HepG2 (cell line): ENCODE measurements at regions not wholly inside any gene's neighbourhood (a gene's known extent, or its start where the extent isn't known, plus 50 kb on each side); places are given as distances from the start of the nearest gene placed in this dataset.

Experiments
- ATAC-seq: fragments of 200-7000 bp; cut with Tn5 transposase; 3 replicates; pipeline ENCODE4 v1.9.1; 2020; ENCODE audit warnings: mild to moderate bottlenecking, moderate library complexity
- BruUV-seq: library from RNA; stranded (reverse); fragments of 400-500 nt; replicated peaks from 2 replicates; lab custom pipeline; 2021; lab: Mats Ljungman, UMichigan
- CTCF ChIA-PET: fragments of 300-600 bp; formaldehyde crosslinking; extraction: SDS; loops from one replicate; lab custom pipeline; 2021; ENCODE audit warnings: low total read pairs, inconsistent platforms, low intra/inter-chr PET ratio; lab: Yijun Ruan, JAX
- POLR2A ChIA-PET: fragments of 350-600 bp; sonication (Branson Sonifier 250); formaldehyde crosslinking; loops from one replicate; lab custom pipeline; 2020; ENCODE audit warnings: antibody characterized with exemption, inconsistent platforms; lab: Yijun Ruan, JAX
- DNase-seq: peaks from one replicate; pipeline ENCODE4 v3.0.0-alpha.2; 2015; ENCODE audit warnings: low spot score
- FAIRE-seq: peaks from 3 replicates; lab custom pipeline; 2011; peaks lifted over from hg19 to GRCh38; lab: Jason Lieb, UNC
- H2AFZ ChIP-seq: one replicate; pipeline ENCODE4 v1.6.1; 2011; ENCODE audit warnings: low read length, inconsistent platforms
- H3K27ac ChIP-seq: fragments of 300-600 bp; 3 replicates; pipeline ENCODE4 v1.8.0; 2011; ENCODE audit warnings: mixed run types, mild to moderate bottlenecking, mixed read lengths, low read length, inconsistent platforms; ENCODE audit not compliant: insufficient read depth; ENCODE audit errors: extremely low read length
- H3K27me3 ChIP-seq, 2 experiments: fragments of 200-600 bp in 1 of 2; 2 replicates in 1 of 2; 3 replicates in 1 of 2; pipeline versions ENCODE4 v1.6.0 to v1.8.0; 2011; ENCODE audit warnings: low read length in 2 of 2, mild to moderate bottlenecking in 2 of 2, moderate library complexity in 2 of 2, inconsistent platforms in 1 of 2; ENCODE audit not compliant: insufficient read depth in 2 of 2, control insufficient read depth in 1 of 2
- H3K36me3 ChIP-seq, 2 experiments: fragments of 200-600 bp in 1 of 2; replicated peaks in 1 of 2; 2 replicates in 1 of 2; 3 replicates in 1 of 2; pipeline versions ENCODE4 v1.5.1 to v1.8.0; 2011; ENCODE audit warnings: low read length in 2 of 2, inconsistent platforms in 1 of 2; ENCODE audit not compliant: insufficient read depth in 2 of 2, control insufficient read depth in 1 of 2
- H3K4me1 ChIP-seq: 2 replicates; pipeline ENCODE4 v1.5.1; 2012; ENCODE audit warnings: low read length, inconsistent platforms; ENCODE audit not compliant: insufficient read depth
- H3K4me2 ChIP-seq: 2 replicates; pipeline ENCODE4 v1.6.0; 2011; ENCODE audit warnings: low read depth, low read length, inconsistent platforms
- H3K4me3 ChIP-seq, 3 experiments: fragments of 200-600 bp in 1 of 3; sonication (generic), shearing (Covaris generic) in 1 of 3; replicated peaks in 1 of 3; 2 replicates each; pipeline ENCODE4 v1.5.1; 2011 to 2016; ENCODE audit warnings: low read length in 3 of 3, inconsistent platforms in 2 of 3, low read depth in 2 of 3, mild to moderate bottlenecking in 2 of 3, control low read depth in 1 of 3, mixed read lengths in 1 of 3; ENCODE audit not compliant: insufficient read depth in 1 of 3
- H3K79me2 ChIP-seq: one replicate; pipeline ENCODE4 v1.6.1; 2011; ENCODE audit warnings: low read length, inconsistent platforms; ENCODE audit not compliant: insufficient read depth
- H3K9ac ChIP-seq: 2 replicates; pipeline ENCODE4 v1.6.0; 2011; ENCODE audit warnings: mild to moderate bottlenecking, low read depth, low read length, inconsistent platforms; ENCODE audit not compliant: insufficient read depth
- H3K9me3 ChIP-seq: 2 replicates; pipeline ENCODE4 v1.5.1; 2012; ENCODE audit warnings: mild to moderate bottlenecking, low read length
- H4K20me1 ChIP-seq: 2 replicates; pipeline ENCODE4 v1.6.0; 2011; ENCODE audit warnings: inconsistent platforms, mild to moderate bottlenecking, low read length, moderate library complexity; ENCODE audit not compliant: insufficient read depth
- RELA ChIP-seq: sonication (generic); formaldehyde crosslinking; IDR thresholded peaks from 2 replicates; pipeline ENCODE4 v1.4.0; 2020; ENCODE audit warnings: missing genetic modification reagents
- REST ChIP-seq, 2 experiments: IDR thresholded peaks; 2 replicates each; pipeline ENCODE4 v1.6.1; 2011 to 2012; ENCODE audit warnings: low read length in 2 of 2, borderline replicate concordance in 1 of 2, low read depth in 1 of 2, mild to moderate bottlenecking in 1 of 2, moderate library complexity in 1 of 2
- ZFP1 ChIP-seq: IDR thresholded peaks from 2 replicates; pipeline ENCODE4 v1.6.1; 2016
- ZNF30 ChIP-seq: sonication (generic); formaldehyde crosslinking; IDR thresholded peaks from 2 replicates; pipeline ENCODE4 v1.5.0; 2020; ENCODE audit warnings: mild to moderate bottlenecking, missing genetic modification reagents
- ZNF543 ChIP-seq: sonication (generic); formaldehyde crosslinking; IDR thresholded peaks from 2 replicates; pipeline ENCODE4 v1.4.0; 2020; ENCODE audit warnings: mild to moderate bottlenecking, missing genetic modification reagents
- ZNF781 ChIP-seq: sonication (generic); formaldehyde crosslinking; IDR thresholded peaks from 2 replicates; pipeline ENCODE4 v1.5.1; 2020; ENCODE audit warnings: borderline replicate concordance, mild to moderate bottlenecking, missing genetic modification reagents; ENCODE audit errors: not compliant biosample characterization
- WGBS: methylation state at CpG from one replicate; pipeline ENCODE4 v1.1.6; 2017; ENCODE audit warnings: low lambda C conversion rate; 5-methylcytosine and 5-hydroxymethylcytosine counted together
- in situ Hi-C: cut with HindIII; loops from 2 replicates; pipeline ENCODE4 v1.10.0; 2017; ENCODE audit warnings: low pct_unique_long_range_greater_than_20kb; ENCODE audit not compliant: extremely low pct_ligation_motif_present
- intact Hi-C: fragments of 100-400 bp; cut with micrococcal nuclease; formaldehyde crosslinking; loops from one replicate; pipeline ENCODE4 v1.10.0; 2022; ENCODE audit not compliant: unreplicated experiment
- TF ChIP-seq, protein P1 (sequence below), 2 experiments: sonication (generic) in 1 of 2; formaldehyde crosslinking in 1 of 2; IDR thresholded peaks; 2 replicates each; pipeline versions ENCODE4 v1.4.0 to v1.6.1; 2018 to 2020; ENCODE audit warnings: missing genetic modification reagents in 2 of 2, borderline replicate concordance in 1 of 2, low read depth in 1 of 2, mild to moderate bottlenecking in 1 of 2, missing biosample characterization in 1 of 2

GRCh38 chr3:16112910-16113504 is 61.5 kb upstream of the GALNT15 start (continued):
- TF ChIP-seq, protein P1, sequence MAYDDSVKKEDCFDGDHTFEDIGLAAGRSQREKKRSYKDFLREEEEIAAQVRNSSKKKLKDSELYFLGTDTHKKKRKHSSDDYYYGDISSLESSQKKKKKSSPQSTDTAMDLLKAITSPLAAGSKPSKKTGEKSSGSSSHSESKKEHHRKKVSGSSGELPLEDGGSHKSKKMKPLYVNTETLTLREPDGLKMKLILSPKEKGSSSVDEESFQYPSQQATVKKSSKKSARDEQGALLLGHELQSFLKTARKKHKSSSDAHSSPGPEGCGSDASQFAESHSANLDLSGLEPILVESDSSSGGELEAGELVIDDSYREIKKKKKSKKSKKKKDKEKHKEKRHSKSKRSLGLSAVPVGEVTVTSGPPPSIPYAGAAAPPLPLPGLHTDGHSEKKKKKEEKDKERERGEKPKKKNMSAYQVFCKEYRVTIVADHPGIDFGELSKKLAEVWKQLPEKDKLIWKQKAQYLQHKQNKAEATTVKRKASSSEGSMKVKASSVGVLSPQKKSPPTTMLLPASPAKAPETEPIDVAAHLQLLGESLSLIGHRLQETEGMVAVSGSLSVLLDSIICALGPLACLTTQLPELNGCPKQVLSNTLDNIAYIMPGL (CRISPR knock-in tag; IDR thresholded peaks at IDR 0.05; ENCODE audit: borderline replicate concordance in 1 of 2, low read depth in 1 of 2), result no peak
- TF ChIP-seq RELA, result no peak
- no peak for TF ChIP-seq ZFP1
- TF ChIP-seq REST (IDR thresholded peaks at IDR 0.05; ENCODE audit: borderline replicate concordance in 1 of 2, low read depth in 1 of 2, low read length in 2 of 2), result no peak
- no peak for TF ChIP-seq ZNF781 (CRISPR knock-in tag)

GRCh38 chr3:16113704-16114103 is 60.8 kb upstream of the GALNT15 start:
- BruUV-seq, result no TSS peak
- Histone ChIP-seq H3K36me3 (no peaks in the 10 kb centered on the region), H2AFZ (no peak overlapping the region), H3K4me2 (no peak overlapping the region), H3K9ac (no peak overlapping the region), H3K27me3 (0 out of 5 replicates have a peak, but pooled peaks cover 0 to 4% of the 10 kb centered on the region in 2 experiments), H3K9me3 (no peaks in the 10 kb centered on the region), H3K27ac (no peak overlapping the region), H4K20me1 (no peaks in the 10 kb centered on the region), H3K4me1 (no peaks in the 10 kb centered on the region), H3K79me2 (no peaks in the 10 kb centered on the region), H3K4me3 (no peak overlapping the region)
- CTCF ChIA-PET, result no interaction called here
- WGBS, result 92% methylated on average over 3 of the region's 3 CpGs
- intact Hi-C loops, result no loop called here
- DNase-seq (no peak), ATAC-seq (no peak), FAIRE-seq (no peak)
- POLR2A ChIA-PET, result no interaction called here
- in situ Hi-C loops, result no loop called here
- no peak for TF ChIP-seq ZNF543 (CRISPR knock-in tag)
- no peak for TF ChIP-seq ZNF30 (CRISPR knock-in tag)
